Ascending aorta (tissue), 2 donors: ENCODE measurements at regions not wholly inside any gene's neighbourhood (a gene's known extent, or its start where the extent isn't known, plus 50 kb on each side); places are given as distances from the start of the nearest gene placed in this dataset.

ENCODE experiments used
- DNase-seq, 2 donors: peaks; one replicate each; pipeline ENCODE4 v3.0.0-alpha.2; 2019; ENCODE audit warnings: low spot score in 2 of 2
- H3K27ac ChIP-seq, 2 donors: fragments of 200-600 bp; sonication (generic); one replicate each; pipeline ENCODE4 v1.5.1; 2016 to 2017; ENCODE audit warnings: mild to moderate bottlenecking in 1 of 2
- H3K27me3 ChIP-seq: fragments of 200-600 bp; sonication (generic); one replicate; pipeline ENCODE4 v1.5.1; 2017
- H3K36me3 ChIP-seq, 2 donors: fragments of 200-600 bp; sonication (generic); one replicate each; pipeline ENCODE4 v1.5.1; 2016
- H3K4me1 ChIP-seq, 2 donors: fragments of 200-600 bp; sonication (generic); one replicate each; pipeline ENCODE4 v1.5.1; 2016 to 2017; ENCODE audit warnings: mild to moderate bottlenecking in 1 of 2
- H3K4me3 ChIP-seq, 2 donors: fragments of 200-600 bp; sonication (generic); one replicate each; pipeline ENCODE4 v1.5.1; 2016 to 2017; ENCODE audit warnings: mild to moderate bottlenecking in 1 of 2
- H3K9me3 ChIP-seq, 2 donors: fragments of 200-600 bp; sonication (generic); one replicate each; pipeline ENCODE4 v1.5.1; 2016
- CTCF ChIP-seq, 3 experiments: fragments of 200-600 bp in 2 of 3; fragments of 450-650 bp in 1 of 3; sonication (generic) in 2 of 3; IDR thresholded peaks; one replicate each; pipeline ENCODE4 v1.5.1; 2016 to 2019; ENCODE audit warnings: antibody characterized with exemption in 3 of 3, mild to moderate bottlenecking in 1 of 3, moderate library complexity in 1 of 3
- intact Hi-C: fragments of 100-400 bp; cut with DNase I; formaldehyde crosslinking; loops from one replicate; pipeline ENCODE4 v1.15.1; 2023

DNA sequence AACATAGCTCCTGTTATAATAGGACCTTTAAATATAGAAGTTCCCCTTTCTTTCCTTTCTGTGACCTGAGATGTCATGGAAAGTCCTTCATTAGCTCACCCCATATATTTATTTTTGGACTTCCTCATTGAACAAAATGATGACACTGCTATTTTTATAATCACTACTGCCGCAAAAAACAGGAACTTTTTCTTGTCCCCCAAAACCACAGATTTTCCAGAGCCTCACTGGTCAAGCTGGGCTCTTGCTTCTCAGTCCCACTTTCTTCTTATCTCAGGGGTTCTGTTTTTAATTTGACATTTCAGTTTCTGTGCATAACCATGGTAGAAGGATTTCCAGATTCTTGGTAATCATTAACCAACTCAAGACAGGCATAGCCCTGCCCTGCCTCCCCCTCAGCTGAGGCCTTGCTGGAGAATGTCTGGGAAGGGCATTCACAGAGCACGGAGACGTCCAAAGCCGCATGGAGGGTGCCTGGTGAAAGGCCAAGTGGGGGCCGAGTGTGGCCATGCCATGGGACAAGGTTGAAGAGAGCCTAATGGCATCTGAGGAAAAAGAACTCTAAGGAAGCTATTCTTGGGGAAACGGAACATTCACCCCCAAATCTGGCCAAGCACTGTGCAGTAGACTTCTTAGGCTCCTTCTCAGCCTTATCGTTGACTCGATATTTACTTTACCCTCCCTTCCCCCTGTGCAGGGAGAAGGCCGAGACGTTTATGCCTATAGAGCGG is 73.7 kb downstream of the EDN1 start:
- TF ChIP-seq CTCF (IDR thresholded peaks at IDR 0.05) = no peak
- peaks cover 0 to 12% of the 10 kb centered on the region in 2 donors for H3K4me1 ChIP-seq
- H3K9me3 ChIP-seq = no peaks in the 10 kb centered on the region
- H3K27me3 ChIP-seq = no peaks in the 10 kb centered on the region
- intact Hi-C loops = no loop called here
- H3K4me3 ChIP-seq = no peak overlapping the region
- no peaks in the 10 kb centered on the region for H3K36me3 ChIP-seq
- H3K27ac ChIP-seq = no peak overlapping the region
- no peak for DNase-seq

GRCh38 chr6:12364621-12365020 is 74.5 kb downstream of the EDN1 start:
- H3K27ac ChIP-seq = no peak overlapping the region
- H3K27me3 ChIP-seq = no peaks in the 10 kb centered on the region
- H3K4me1 ChIP-seq = peaks cover 0 to 11% of the 10 kb centered on the region in 2 donors
- H3K36me3 ChIP-seq = no peaks in the 10 kb centered on the region
- no peak for TF ChIP-seq CTCF (IDR thresholded peaks at IDR 0.05)
- no peak for DNase-seq
- intact Hi-C loops = no loop called here
- no peak overlapping the region for H3K4me3 ChIP-seq
- no peaks in the 10 kb centered on the region for H3K9me3 ChIP-seq

GRCh38 chr6:12366731-12367130 is 76.6 kb downstream of the EDN1 start:
- TF ChIP-seq CTCF (IDR thresholded peaks at IDR 0.05) = no peak
- Histone ChIP-seq H3K9me3 (no peaks in the 10 kb centered on the region), H3K4me3 (no peak overlapping the region), H3K36me3 (no peaks in the 10 kb centered on the region), H3K27me3 (no peaks in the 10 kb centered on the region), H3K27ac (no peak overlapping the region), H3K4me1 (peaks cover 0 to 14% of the 10 kb centered on the region in 2 donors)
- DNase-seq = no peak
- intact Hi-C loops = no loop called here

DNA sequence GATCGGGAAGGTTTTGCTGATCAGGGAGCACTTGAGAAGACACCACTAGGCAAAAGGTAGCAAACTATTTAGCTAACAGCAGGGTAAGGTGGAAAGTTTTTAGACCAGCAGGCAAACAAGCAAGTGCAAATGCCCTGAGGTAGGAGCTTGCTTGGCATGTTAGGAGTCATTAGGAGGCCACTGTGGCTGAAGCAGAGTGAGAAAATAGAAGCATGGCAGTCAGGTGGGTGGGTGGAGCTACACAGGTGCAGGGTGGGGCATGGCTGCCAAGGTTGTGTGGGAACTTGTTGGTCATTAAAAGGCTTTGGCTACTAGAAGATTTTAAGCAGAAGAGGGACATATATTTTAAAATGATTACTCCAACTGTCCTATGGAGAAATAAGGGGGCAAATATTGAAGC is 77.3 kb downstream of the EDN1 start:
- no peaks in the 10 kb centered on the region for H3K36me3 ChIP-seq
- H3K4me3 ChIP-seq = no peak overlapping the region
- intact Hi-C loops = no loop called here
- no peak overlapping the region for H3K27ac ChIP-seq
- TF ChIP-seq CTCF (IDR thresholded peaks at IDR 0.05) = no peak
- peaks cover 0 to 15% of the 10 kb centered on the region in 2 donors for H3K4me1 ChIP-seq
- no peak for DNase-seq
- no peaks in the 10 kb centered on the region for H3K27me3 ChIP-seq
- no peaks in the 10 kb centered on the region for H3K9me3 ChIP-seq

- DNase-seq = no peak
- intact Hi-C loops = no loop called here
- no peak for TF ChIP-seq CTCF (IDR thresholded peaks at IDR 0.05)
- H3K27ac ChIP-seq = no peak overlapping the region
- H3K4me1 ChIP-seq = peaks cover 0 to 11% of the 10 kb centered on the region in 2 donors
- H3K27me3 ChIP-seq = no peaks in the 10 kb centered on the region
- H3K4me3 ChIP-seq = no peak overlapping the region
- H3K36me3 ChIP-seq = no peaks in the 10 kb centered on the region
- no peaks in the 10 kb centered on the region for H3K9me3 ChIP-seq
Measured at GRCh38 chr6:12369355-12369754, 79.2 kb downstream of the EDN1 start.
